DOHH2 (cell line): ENCODE measurements at regions not wholly inside any gene's neighbourhood (a gene's known extent, or its start where the extent isn't known, plus 50 kb on each side); places are given as distances from the start of the nearest gene placed in this dataset.

Experiments
- H3F3A ChIP-seq: fragments of 200-600 bp; sonication (generic), shearing (Covaris generic); 2 replicates; pipeline ENCODE4 v1.6.0; 2016; ENCODE audit warnings: antibody characterized with exemption, mild to moderate bottlenecking; ENCODE audit not compliant: control insufficient read depth, insufficient read depth
- H3K27ac ChIP-seq: fragments of 200-600 bp; sonication (generic); 2 replicates; pipeline ENCODE4 v1.5.1; 2014; ENCODE audit warnings: low read depth, mild to moderate bottlenecking, low read length, moderate library complexity
- H3K27me3 ChIP-seq: fragments of 200-600 bp; sonication (generic); 2 replicates; pipeline ENCODE4 v1.6.1; 2014; ENCODE audit warnings: mild to moderate bottlenecking, low read length, mixed read lengths; ENCODE audit not compliant: control insufficient read depth
- H3K36me3 ChIP-seq: fragments of 200-600 bp; sonication (generic); 2 replicates; pipeline ENCODE4 v1.6.1; 2014; ENCODE audit warnings: mild to moderate bottlenecking, low read length, moderate library complexity, mixed read lengths; ENCODE audit not compliant: control insufficient read depth
- H3K4me1 ChIP-seq: fragments of 200-600 bp; sonication (generic); 2 replicates; pipeline ENCODE4 v1.6.1; 2014; ENCODE audit warnings: mild to moderate bottlenecking, low read length, mixed read lengths; ENCODE audit not compliant: control insufficient read depth
- H3K4me2 ChIP-seq: fragments of 200-600 bp; sonication (generic); 2 replicates; pipeline ENCODE4 v1.6.0; 2014; ENCODE audit warnings: mild to moderate bottlenecking, low read length, moderate library complexity
- H3K4me3 ChIP-seq: fragments of 200-600 bp; sonication (generic); 2 replicates; pipeline ENCODE4 v1.5.1; 2014; ENCODE audit warnings: mild to moderate bottlenecking, low read length, mixed read lengths
- H3K79me2 ChIP-seq: fragments of 200-600 bp; sonication (generic); 2 replicates; pipeline ENCODE4 v1.6.1; 2014; ENCODE audit warnings: mild to moderate bottlenecking, low read length, mixed read lengths; ENCODE audit not compliant: control insufficient read depth
- H3K9me2 ChIP-seq: fragments of 200-600 bp; sonication (generic); replicated peaks from 2 replicates; pipeline ENCODE4 v1.6.1; 2014; ENCODE audit warnings: mild to moderate bottlenecking, low read length, mixed read lengths; ENCODE audit not compliant: control insufficient read depth
- H3K9me3 ChIP-seq: fragments of 200-600 bp; sonication (generic); 2 replicates; pipeline ENCODE4 v1.6.1; 2014; ENCODE audit warnings: antibody characterized with exemption, low read length, mixed read lengths; ENCODE audit not compliant: control insufficient read depth, insufficient read depth
- H4K20me1 ChIP-seq: fragments of 200-600 bp; sonication (generic); 2 replicates; pipeline ENCODE4 v1.6.0; 2014; ENCODE audit warnings: low read depth, mild to moderate bottlenecking, antibody characterized with exemption, low read length, moderate library complexity; ENCODE audit not compliant: control insufficient read depth, insufficient read depth
- CTCF ChIP-seq: fragments of 200-600 bp; sonication (generic); IDR thresholded peaks from one replicate; pipeline ENCODE4 v1.5.1; 2014; ENCODE audit warnings: antibody characterized with exemption, mild to moderate bottlenecking, low read depth, low read length; ENCODE audit not compliant: poor library complexity, severe bottlenecking
- EZH2phosphoT487 ChIP-seq: fragments of 200-600 bp; sonication (generic); IDR thresholded peaks from 2 replicates; pipeline ENCODE4 v1.6.1; 2017; ENCODE audit warnings: borderline replicate concordance, mild to moderate bottlenecking, antibody characterized with exemption, low read length, moderate library complexity, mixed read lengths

- H3K9me2 ChIP-seq, result no peaks in the 10 kb centered on the region
- no peaks in the 10 kb centered on the region for H3K4me1 ChIP-seq
- H3K36me3 ChIP-seq, result no peaks in the 10 kb centered on the region
- no peaks in the 10 kb centered on the region for H4K20me1 ChIP-seq
- H3K79me2 ChIP-seq, result no peaks in the 10 kb centered on the region
- H3K27me3 ChIP-seq, result peaks cover 3% of the 10 kb centered on the region; the same call in 1 of the 2 replicates
- no peaks in the 10 kb centered on the region for H3K9me3 ChIP-seq
- H3K4me2 ChIP-seq, result no peak overlapping the region
- no peak overlapping the region for H3K4me3 ChIP-seq
- TF ChIP-seq CTCF (no peak), EZH2phosphoT487 (no peak)
- H3F3A ChIP-seq, result no peaks in the 10 kb centered on the region
- H3K27ac ChIP-seq, result no peak overlapping the region
Measured at GRCh38 chr1:88354256-88354655, 329.8 kb upstream of the PKN2 start.

GRCh38 chr1:88357729-88358128, 326.3 kb upstream of the PKN2 start:
- H3K4me3 ChIP-seq, result no peak overlapping the region
- no peaks in the 10 kb centered on the region for H3K27me3 ChIP-seq
- no peaks in the 10 kb centered on the region for H3K79me2 ChIP-seq
- H3K9me3 ChIP-seq, result no peaks in the 10 kb centered on the region
- H4K20me1 ChIP-seq, result no peaks in the 10 kb centered on the region
- no peak overlapping the region for H3K4me2 ChIP-seq
- no peak for TF ChIP-seq EZH2phosphoT487
- no peak for TF ChIP-seq CTCF
- H3K4me1 ChIP-seq, result no peaks in the 10 kb centered on the region
- H3K36me3 ChIP-seq, result no peaks in the 10 kb centered on the region
- no peaks in the 10 kb centered on the region for H3K9me2 ChIP-seq
- H3K27ac ChIP-seq, result no peak overlapping the region
- H3F3A ChIP-seq, result no peaks in the 10 kb centered on the region

- no peaks in the 10 kb centered on the region for H3K9me3 ChIP-seq
- no peak overlapping the region for H3K27ac ChIP-seq
- H3K9me2 ChIP-seq, result no peaks in the 10 kb centered on the region
- no peak overlapping the region for H3K4me3 ChIP-seq
- no peaks in the 10 kb centered on the region for H3K27me3 ChIP-seq
- TF ChIP-seq EZH2phosphoT487 (no peak), CTCF (no peak)
- H4K20me1 ChIP-seq, result no peaks in the 10 kb centered on the region
- H3K79me2 ChIP-seq, result no peaks in the 10 kb centered on the region
- H3K4me1 ChIP-seq, result no peaks in the 10 kb centered on the region
- no peaks in the 10 kb centered on the region for H3K36me3 ChIP-seq
- H3K4me2 ChIP-seq, result no peak overlapping the region
- no peaks in the 10 kb centered on the region for H3F3A ChIP-seq
Measured at GRCh38 chr1:88371436-88372023, 312.5 kb upstream of the PKN2 start.
